Rectal smooth muscle tissue (tissue), 1 donor: ENCODE measurements at regions not wholly inside any gene's neighbourhood (a gene's known extent, or its start where the extent isn't known, plus 50 kb on each side); places are given as distances from the start of the nearest gene placed in this dataset.
"Not testable (repeated sequence)": the region's sequence is repeated elsewhere in the genome, so short reads cannot be mapped to it uniquely, and the experiment has no call there.

Experiments
- H3K27ac ChIP-seq: one replicate; pipeline ENCODE4 v1.7.0; 2013; ENCODE audit warnings: low read depth, low read length, inconsistent platforms
- H3K27me3 ChIP-seq: one replicate; pipeline ENCODE4 v1.7.0; 2013; ENCODE audit warnings: low read length; ENCODE audit not compliant: control insufficient read depth, insufficient read depth
- H3K36me3 ChIP-seq: one replicate; pipeline ENCODE4 v1.7.0; 2013; ENCODE audit warnings: low read length; ENCODE audit not compliant: control insufficient read depth, insufficient read depth
- H3K4me1 ChIP-seq: one replicate; pipeline ENCODE4 v1.7.0; 2013; ENCODE audit warnings: low read length; ENCODE audit not compliant: control insufficient read depth, insufficient read depth
- H3K4me3 ChIP-seq: one replicate; pipeline ENCODE4 v1.7.0; 2013; ENCODE audit warnings: low read length
- H3K9ac ChIP-seq: one replicate; pipeline ENCODE4 v1.7.0; 2013; ENCODE audit warnings: low read length

GRCh38 chr11:45391168-45391850 is 105.2 kb upstream of the SYT13 start:
- Histone ChIP-seq H3K27me3 (peaks cover 2% of the 10 kb centered on the region), H3K4me3 (no peak overlapping the region), H3K27ac (no peak overlapping the region), H3K4me1 (no peaks in the 10 kb centered on the region), H3K36me3 (no peaks in the 10 kb centered on the region), H3K9ac (no peak overlapping the region)

DNA sequence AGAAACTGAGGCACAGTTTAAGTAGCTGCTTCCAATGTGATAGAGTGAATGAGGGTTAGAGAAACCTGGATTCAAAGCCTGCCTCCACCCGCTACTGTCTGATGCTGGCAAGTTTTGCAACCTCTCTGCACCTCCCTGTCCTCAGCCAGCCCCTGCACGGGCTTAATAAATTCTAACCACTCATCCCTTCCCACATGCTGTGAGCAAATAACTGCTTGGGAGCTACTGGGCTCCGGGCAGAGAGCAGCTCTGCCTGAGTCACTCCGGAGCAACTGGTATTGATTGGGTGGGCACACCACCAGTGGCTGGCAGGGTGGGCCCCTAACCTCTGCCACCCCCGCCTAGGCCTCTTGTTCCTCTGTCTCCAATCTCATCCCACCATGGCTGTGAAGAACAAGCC is 104.3 kb upstream of the SYT13 start:
- H3K4me1 ChIP-seq = no peaks in the 10 kb centered on the region
- H3K36me3 ChIP-seq = no peaks in the 10 kb centered on the region
- H3K4me3 ChIP-seq = no peak overlapping the region
- no peak overlapping the region for H3K27ac ChIP-seq
- peaks cover 2% of the 10 kb centered on the region for H3K27me3 ChIP-seq
- no peak overlapping the region for H3K9ac ChIP-seq

DNA sequence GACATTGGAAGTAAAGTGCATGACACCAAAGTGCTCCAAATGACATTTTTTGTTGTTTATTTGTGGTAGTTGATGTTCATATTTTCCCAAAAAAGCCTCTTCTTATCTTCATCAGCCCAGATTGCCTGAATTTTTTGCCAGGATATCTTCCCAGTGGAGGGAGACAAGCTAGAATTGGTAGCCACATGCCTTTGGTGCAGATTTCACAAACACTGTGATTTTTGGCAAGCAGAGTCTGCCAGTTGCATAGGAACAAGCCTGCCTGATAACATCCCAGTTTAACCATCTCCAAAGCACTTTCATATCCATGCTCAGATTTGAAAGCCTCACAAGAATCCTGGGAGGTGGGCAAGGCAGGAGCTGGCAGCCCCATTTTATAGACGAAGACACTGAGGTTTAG is 102.3 kb upstream of the SYT13 start:
- Histone ChIP-seq H3K27me3 (peaks cover 1% of the 10 kb centered on the region), H3K4me1 (no peaks in the 10 kb centered on the region), H3K9ac (no peak overlapping the region), H3K27ac (no peak overlapping the region), H3K4me3 (no peak overlapping the region), H3K36me3 (no peaks in the 10 kb centered on the region)

- H3K27me3 ChIP-seq = not testable (repeated sequence)
Observed at GRCh38 chr11:45387885-45388284, 101.7 kb upstream of the SYT13 start.

DNA sequence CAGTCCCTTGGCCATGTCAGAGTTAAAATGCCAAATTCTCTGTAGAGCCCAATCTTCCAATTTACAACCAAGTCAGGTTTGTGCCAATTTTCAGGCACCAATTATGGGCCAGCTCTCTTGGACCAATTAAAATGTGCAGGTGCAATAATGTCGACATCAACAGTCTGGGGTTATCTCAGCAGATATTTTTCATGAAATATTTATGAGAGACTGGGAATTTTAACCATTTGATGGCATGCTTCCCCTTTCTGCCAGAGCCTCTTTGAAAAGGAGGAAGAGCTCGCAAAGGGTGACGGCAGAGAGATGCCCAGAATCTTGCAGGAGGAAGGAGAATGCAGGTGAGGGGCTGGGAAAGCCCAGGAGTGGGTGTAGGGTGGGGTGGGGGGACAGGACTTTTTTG is 100.8 kb upstream of the SYT13 start:
- H3K27me3 ChIP-seq = no peaks in the 10 kb centered on the region
- no peak overlapping the region for H3K9ac ChIP-seq
- no peaks in the 10 kb centered on the region for H3K36me3 ChIP-seq
- no peaks in the 10 kb centered on the region for H3K4me1 ChIP-seq
- H3K27ac ChIP-seq = no peak overlapping the region
- H3K4me3 ChIP-seq = no peak overlapping the region

More at GRCh38 chr11:45387885-45388284, 101.7 kb upstream of the SYT13 start:
- H3K36me3 ChIP-seq, H3K9ac ChIP-seq, H3K27ac ChIP-seq, H3K4me1 ChIP-seq, H3K4me3 ChIP-seq: not testable (repeated sequence)

- Histone ChIP-seq H3K27me3 (no peaks in the 10 kb centered on the region), H3K4me3 (no peak overlapping the region)
Observed at GRCh38 chr11:45385844-45386243, 99.7 kb upstream of the SYT13 start.

DNA sequence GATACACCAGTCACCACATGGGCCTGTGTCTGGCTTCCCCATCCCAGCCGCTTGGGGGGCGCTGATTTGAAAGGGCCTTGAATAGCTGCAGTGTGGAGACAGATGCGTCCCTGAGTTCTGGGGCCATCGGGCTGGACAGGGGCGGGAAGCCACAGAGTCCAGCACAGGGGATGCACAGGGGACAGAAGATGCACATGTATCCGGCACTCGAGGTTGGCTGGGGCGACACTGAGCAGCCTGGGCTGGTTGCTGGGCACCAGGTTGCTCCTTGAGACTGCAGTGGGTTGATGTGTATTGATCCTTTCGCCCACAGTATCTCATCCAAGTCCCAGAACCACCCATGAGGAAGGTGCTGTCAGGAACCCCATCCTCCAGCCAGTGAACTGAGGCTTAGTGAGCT is 99.3 kb upstream of the SYT13 start:
- no peak overlapping the region for H3K9ac ChIP-seq
- no peaks in the 10 kb centered on the region for H3K4me1 ChIP-seq
- no peak overlapping the region for H3K4me3 ChIP-seq
- H3K27me3 ChIP-seq = no peaks in the 10 kb centered on the region
- H3K27ac ChIP-seq = no peak overlapping the region
- H3K36me3 ChIP-seq = no peaks in the 10 kb centered on the region

More at GRCh38 chr11:45385844-45386243, 99.7 kb upstream of the SYT13 start:
- Histone ChIP-seq H3K27ac (no peak overlapping the region), H3K4me1 (no peaks in the 10 kb centered on the region), H3K9ac (no peak overlapping the region), H3K36me3 (no peaks in the 10 kb centered on the region)

- H3K9ac ChIP-seq = no peak overlapping the region
- no peak overlapping the region for H3K4me3 ChIP-seq
- no peaks in the 10 kb centered on the region for H3K36me3 ChIP-seq
- H3K27ac ChIP-seq = no peak overlapping the region
- no peaks in the 10 kb centered on the region for H3K27me3 ChIP-seq
- no peaks in the 10 kb centered on the region for H3K4me1 ChIP-seq
Observed at GRCh38 chr11:45384711-45385241, 98.6 kb upstream of the SYT13 start.

- no peak overlapping the region for H3K4me3 ChIP-seq
- H3K27ac ChIP-seq = no peak overlapping the region
- no peak overlapping the region for H3K9ac ChIP-seq
- H3K4me1 ChIP-seq = no peaks in the 10 kb centered on the region
- no peaks in the 10 kb centered on the region for H3K27me3 ChIP-seq
- no peaks in the 10 kb centered on the region for H3K36me3 ChIP-seq
Observed at GRCh38 chr11:45384016-45384415, 97.9 kb upstream of the SYT13 start.

- Histone ChIP-seq H3K27me3 (no peaks in the 10 kb centered on the region), H3K4me3 (no peak overlapping the region), H3K4me1 (no peaks in the 10 kb centered on the region), H3K27ac (no peak overlapping the region), H3K9ac (no peak overlapping the region), H3K36me3 (no peaks in the 10 kb centered on the region)
Observed at GRCh38 chr11:45383224-45383623, 97.1 kb upstream of the SYT13 start.

DNA sequence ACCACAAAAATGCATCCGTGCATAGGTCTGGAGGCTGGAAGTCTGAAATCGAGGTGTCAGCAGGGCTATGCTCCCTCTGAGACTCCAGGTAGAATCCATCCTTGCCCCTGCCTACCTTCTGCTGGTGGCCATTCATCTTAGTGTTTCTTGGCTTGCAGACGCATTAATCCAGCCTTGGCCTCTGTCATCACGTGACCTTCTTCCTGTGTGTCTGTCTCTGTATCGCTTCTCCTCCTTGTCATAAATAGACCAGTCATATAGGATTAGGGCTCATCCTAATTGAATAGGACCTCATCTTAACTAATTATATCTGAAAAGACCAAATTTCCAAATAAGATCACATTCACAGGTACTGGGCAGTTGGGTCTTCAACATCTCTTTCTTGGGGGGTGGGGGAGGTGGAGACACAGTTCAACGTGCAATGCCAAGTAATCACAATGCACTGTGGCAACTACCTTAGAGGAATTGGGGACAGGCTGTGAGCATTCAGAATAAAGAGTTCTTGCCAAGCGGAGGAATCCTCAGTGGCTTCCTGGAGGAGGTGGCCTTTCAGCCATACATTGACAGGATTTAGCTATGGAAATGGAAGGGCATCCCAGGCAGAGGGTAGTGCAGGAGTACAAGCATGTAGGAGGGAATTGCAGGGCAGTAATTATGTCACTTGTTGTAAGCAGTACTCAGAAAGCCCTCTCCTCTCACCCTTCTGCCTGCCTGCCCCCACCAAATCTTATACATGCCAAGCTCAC is 96.2 kb upstream of the SYT13 start:
- H3K27me3 ChIP-seq = no peaks in the 10 kb centered on the region

GRCh38 chr11:45379162-45379863 is 93.2 kb upstream of the SYT13 start:
- no peak overlapping the region for H3K27ac ChIP-seq
- H3K9ac ChIP-seq = no peak overlapping the region
- H3K36me3 ChIP-seq = no peaks in the 10 kb centered on the region
- no peaks in the 10 kb centered on the region for H3K27me3 ChIP-seq
- no peaks in the 10 kb centered on the region for H3K4me1 ChIP-seq
- H3K4me3 ChIP-seq = no peak overlapping the region

More for the DNA sequence above, 96.2 kb upstream of the SYT13 start:
- no peak overlapping the region for H3K27ac ChIP-seq
- H3K4me3 ChIP-seq = no peak overlapping the region
- no peaks in the 10 kb centered on the region for H3K36me3 ChIP-seq
- H3K4me1 ChIP-seq = no peaks in the 10 kb centered on the region
- H3K9ac ChIP-seq = no peak overlapping the region
